Aorta (tissue), 5 donors: ENCODE measurements at regions not wholly inside any gene's neighbourhood (a gene's known extent, or its start where the extent isn't known, plus 50 kb on each side); places are given as distances from the start of the nearest gene placed in this dataset.

Source experiments
- ATAC-seq: fragments of 200-7000 bp; cut with Tn5 transposase; one replicate; pipeline ENCODE4 v1.9.1; 2022; ENCODE audit warnings: moderate library complexity; ENCODE audit not compliant: low FRiP score
- DNase-seq, 2 donors: peaks; one replicate each; pipeline ENCODE4 v3.0.0-alpha.2; 2020
- H3K27ac ChIP-seq, 2 donors: one replicate each; pipeline ENCODE4 v1.5.1; 2013; ENCODE audit warnings: low read length in 2 of 2, mild to moderate bottlenecking in 2 of 2, moderate library complexity in 2 of 2, control low read depth in 1 of 2, inconsistent platforms in 1 of 2, low read depth in 1 of 2
- H3K27me3 ChIP-seq, 2 donors: one replicate each; pipeline ENCODE4 v1.6.1; 2013; ENCODE audit warnings: control low read depth in 1 of 2, low read length in 1 of 2, mild to moderate bottlenecking in 1 of 2, moderate library complexity in 1 of 2; ENCODE audit not compliant: insufficient read depth in 2 of 2, control insufficient read depth in 1 of 2
- H3K36me3 ChIP-seq, 2 donors: one replicate each; pipeline ENCODE4 v1.6.1; 2013; ENCODE audit warnings: control low read depth in 1 of 2, low read length in 1 of 2, mild to moderate bottlenecking in 1 of 2; ENCODE audit not compliant: insufficient read depth in 2 of 2, control insufficient read depth in 1 of 2
- H3K4me1 ChIP-seq, 2 donors: one replicate each; pipeline ENCODE4 v1.6.1; 2013; ENCODE audit warnings: low read length in 2 of 2, control low read depth in 1 of 2, mild to moderate bottlenecking in 1 of 2, moderate library complexity in 1 of 2; ENCODE audit not compliant: insufficient read depth in 2 of 2, control insufficient read depth in 1 of 2
- H3K4me3 ChIP-seq, 2 donors: one replicate each; pipeline ENCODE4 v1.5.1; 2013; ENCODE audit warnings: low read length in 2 of 2, control low read depth in 1 of 2, mild to moderate bottlenecking in 1 of 2
- H3K9me3 ChIP-seq: one replicate; pipeline ENCODE4 v1.6.1; 2013; ENCODE audit warnings: mild to moderate bottlenecking, low read length; ENCODE audit not compliant: control insufficient read depth
- WGBS, 2 donors: extraction: QIAGEN DNeasy Blood & Tissue Kit; methylation state at CpG; one replicate each; pipeline ENCODE4 v1.1.7; 2013; 5-methylcytosine and 5-hydroxymethylcytosine counted together
- intact Hi-C, 2 donors: fragments of 100-400 bp; cut with DNase I; formaldehyde crosslinking; loops; one replicate each; pipeline versions ENCODE4 v1.14.2 to v1.15.0; 2022
- donor health status: healthy with polysubstance abuse.
- donor health status: Bipolar disorder and iron deficiency.
- donor health status: DM: no; HTN: no; CAD: no.
- donor health status: DM: no; HTN: no; CAD: no.
- donor health status: DM: yes; HTN: yes; CAD: no.

GRCh38 chr22:44442186-44442815 is 55.7 kb downstream of the RTL6 start:
- no peak overlapping the region for H3K27ac ChIP-seq
- H3K4me3 ChIP-seq = no peak overlapping the region
- DNase-seq (no peak), ATAC-seq (no peak)
- intact Hi-C loops = no loop called here
- WGBS, 2 donors = 74 to 79% methylated on average over 9 to 12 of the region's 12 CpGs
- no peaks in the 10 kb centered on the region for H3K27me3 ChIP-seq
- no peaks in the 10 kb centered on the region for H3K9me3 ChIP-seq
- no peaks in the 10 kb centered on the region for H3K4me1 ChIP-seq
- H3K36me3 ChIP-seq = no peaks in the 10 kb centered on the region

GRCh38 chr22:44441401-44442185 is 56.4 kb downstream of the RTL6 start:
- H3K9me3 ChIP-seq = no peaks in the 10 kb centered on the region
- intact Hi-C loops = no loop called here
- H3K27ac ChIP-seq = no peak overlapping the region
- H3K4me3 ChIP-seq = no peak overlapping the region
- WGBS, 2 donors = 78 to 85% methylated on average over 16 of the region's 16 CpGs
- H3K4me1 ChIP-seq = no peaks in the 10 kb centered on the region
- no peaks in the 10 kb centered on the region for H3K36me3 ChIP-seq
- ATAC-seq = no peak
- DNase-seq = no peak
- H3K27me3 ChIP-seq = no peaks in the 10 kb centered on the region

- Histone ChIP-seq H3K4me1 (no peaks in the 10 kb centered on the region), H3K36me3 (no peaks in the 10 kb centered on the region), H3K27me3 (no peaks in the 10 kb centered on the region), H3K9me3 (no peaks in the 10 kb centered on the region), H3K27ac (no peak overlapping the region), H3K4me3 (no peak overlapping the region)
- DNase-seq = no peak
- no peak for ATAC-seq
- intact Hi-C loops = no loop called here
- WGBS, 2 donors = 86 to 90% methylated on average over 19 of the region's 19 CpGs
These were observed 57.5 kb downstream of the RTL6 start for GRCh38 chr22:44440224-44441160.

- H3K4me1 ChIP-seq = no peaks in the 10 kb centered on the region
- H3K36me3 ChIP-seq = no peaks in the 10 kb centered on the region
- intact Hi-C loops = no loop called here
- no peak for DNase-seq
- H3K27ac ChIP-seq = no peak overlapping the region
- no peak for ATAC-seq
- no peaks in the 10 kb centered on the region for H3K27me3 ChIP-seq
- no peaks in the 10 kb centered on the region for H3K9me3 ChIP-seq
- 84 to 85% methylated on average over 17 to 21 of the region's 21 CpGs for WGBS, 2 donors
- no peak overlapping the region for H3K4me3 ChIP-seq
These were observed 58.4 kb downstream of the RTL6 start for GRCh38 chr22:44439356-44440223.

- Histone ChIP-seq H3K27me3 (no peaks in the 10 kb centered on the region), H3K36me3 (no peaks in the 10 kb centered on the region), H3K27ac (no peak overlapping the region), H3K9me3 (no peaks in the 10 kb centered on the region), H3K4me3 (no peak overlapping the region), H3K4me1 (no peaks in the 10 kb centered on the region)
- ATAC-seq (no peak), DNase-seq (no peak)
- 82 to 90% methylated on average over 20 of the region's 20 CpGs for WGBS, 2 donors
- intact Hi-C loops = no loop called here
These were observed 59.4 kb downstream of the RTL6 start for GRCh38 chr22:44438481-44439131.

GRCh38 chr22:44438056-44438455 is 60.0 kb downstream of the RTL6 start:
- H3K27me3 ChIP-seq = no peaks in the 10 kb centered on the region
- intact Hi-C loops = no loop called here
- no peak overlapping the region for H3K27ac ChIP-seq
- no peaks in the 10 kb centered on the region for H3K4me1 ChIP-seq
- H3K4me3 ChIP-seq = no peak overlapping the region
- no peaks in the 10 kb centered on the region for H3K36me3 ChIP-seq
- WGBS, 2 donors = 80 to 86% methylated on average over 13 to 14 of the region's 14 CpGs
- DNase-seq (no peak), ATAC-seq (no peak)
- H3K9me3 ChIP-seq = no peaks in the 10 kb centered on the region

GRCh38 chr22:44437216-44438055 is 60.6 kb downstream of the RTL6 start:
- DNase-seq (no peak), ATAC-seq (no peak)
- Histone ChIP-seq H3K27ac (no peak overlapping the region), H3K9me3 (no peaks in the 10 kb centered on the region), H3K36me3 (no peaks in the 10 kb centered on the region), H3K4me1 (no peaks in the 10 kb centered on the region), H3K4me3 (no peak overlapping the region), H3K27me3 (no peaks in the 10 kb centered on the region)
- WGBS, 2 donors = 91 to 94% methylated on average over 21 of the region's 21 CpGs
- intact Hi-C loops = no loop called here
